Adrenal gland (tissue), 9 donors: ENCODE measurements at regions not wholly inside any gene's neighbourhood (a gene's known extent, or its start where the extent isn't known, plus 50 kb on each side); places are given as distances from the start of the nearest gene placed in this dataset.
A peak's percentile ranks its signal among the peaks of the same experiment; 100 is the strongest.

Experiments used
- DNase-seq, 7 donors: peaks; one replicate each; pipeline ENCODE4 v3.0.0-alpha.2; 2019 to 2020
- H3K27ac ChIP-seq, 5 donors: fragments of 200-600 bp; sonication (generic) in 4 of 5; 1 replicate in 3 of 5; 2 replicates in 2 of 5; pipeline versions ENCODE4 v1.5.1 to v1.8.0; 2016 to 2020; ENCODE audit warnings: mild to moderate bottlenecking in 1 of 5
- H3K27me3 ChIP-seq: fragments of 200-600 bp; 2 replicates; pipeline ENCODE4 v1.8.0; 2021
- H3K36me3 ChIP-seq, 2 donors: fragments of 200-600 bp; replicated peaks in 1 of 2; 1 replicate in 1 of 2; 2 replicates in 1 of 2; pipeline versions ENCODE4 v1.5.1 to v1.8.0; 2018 to 2022
- H3K4me1 ChIP-seq, 2 donors: fragments of 200-600 bp; replicated peaks in 1 of 2; 1 replicate in 1 of 2; 2 replicates in 1 of 2; pipeline versions ENCODE4 v1.5.1 to v1.8.0; 2018 to 2021
- H3K4me3 ChIP-seq, 4 donors: fragments of 200-600 bp; sonication (generic) in 3 of 4; one replicate each; pipeline ENCODE4 v1.5.1; 2016 to 2018
- H3K9me3 ChIP-seq, 3 donors: fragments of 200-600 bp; sonication (generic) in 1 of 3; replicated peaks in 1 of 3; 1 replicate in 2 of 3; 2 replicates in 1 of 3; pipeline versions ENCODE4 v1.5.1 to v1.8.0; 2016 to 2021
- POLR2A ChIP-seq, 2 donors: fragments of 450-650 bp; IDR thresholded peaks; one replicate each; pipeline ENCODE4 v1.6.1; 2017; ENCODE audit warnings: antibody characterized with exemption in 2 of 2, mild to moderate bottlenecking in 2 of 2, moderate library complexity in 1 of 2
- WGBS, 4 donors: extraction: QIAGEN DNeasy Blood & Tissue Kit in 2 of 4; methylation state at CpG; one replicate each; pipeline versions ENCODE4 v1.1.5 to v1.1.7; 2013 to 2017; 5-methylcytosine and 5-hydroxymethylcytosine counted together
- intact Hi-C, 2 donors: fragments of 100-400 bp; cut with DNase I; formaldehyde crosslinking; loops; one replicate each; pipeline versions ENCODE4 v1.14.1 to v1.15.0; 2022 to 2023
- TF ChIP-seq, protein P1 (sequence below), 6 experiments: fragments of 450-650 bp in 4 of 6; fragments of 200-600 bp in 2 of 6; sonication (generic) in 1 of 6; IDR thresholded peaks; 1 replicate in 5 of 6; 2 replicates in 1 of 6; pipeline versions ENCODE4 v1.5.1 to v1.8.0; 2016 to 2021; ENCODE audit warnings: antibody characterized with exemption in 6 of 6, mild to moderate bottlenecking in 2 of 6, moderate library complexity in 1 of 6
- donor health status: healthy with polysubstance abuse.
- donor health status: Bipolar disorder and iron deficiency.
- donor health status: DM: yes; HTN: yes; CAD: no.
- donor health status: DM: no; HTN: no; CAD: no.
- donor health status: DM: no; HTN: no; CAD: no.

DNA sequence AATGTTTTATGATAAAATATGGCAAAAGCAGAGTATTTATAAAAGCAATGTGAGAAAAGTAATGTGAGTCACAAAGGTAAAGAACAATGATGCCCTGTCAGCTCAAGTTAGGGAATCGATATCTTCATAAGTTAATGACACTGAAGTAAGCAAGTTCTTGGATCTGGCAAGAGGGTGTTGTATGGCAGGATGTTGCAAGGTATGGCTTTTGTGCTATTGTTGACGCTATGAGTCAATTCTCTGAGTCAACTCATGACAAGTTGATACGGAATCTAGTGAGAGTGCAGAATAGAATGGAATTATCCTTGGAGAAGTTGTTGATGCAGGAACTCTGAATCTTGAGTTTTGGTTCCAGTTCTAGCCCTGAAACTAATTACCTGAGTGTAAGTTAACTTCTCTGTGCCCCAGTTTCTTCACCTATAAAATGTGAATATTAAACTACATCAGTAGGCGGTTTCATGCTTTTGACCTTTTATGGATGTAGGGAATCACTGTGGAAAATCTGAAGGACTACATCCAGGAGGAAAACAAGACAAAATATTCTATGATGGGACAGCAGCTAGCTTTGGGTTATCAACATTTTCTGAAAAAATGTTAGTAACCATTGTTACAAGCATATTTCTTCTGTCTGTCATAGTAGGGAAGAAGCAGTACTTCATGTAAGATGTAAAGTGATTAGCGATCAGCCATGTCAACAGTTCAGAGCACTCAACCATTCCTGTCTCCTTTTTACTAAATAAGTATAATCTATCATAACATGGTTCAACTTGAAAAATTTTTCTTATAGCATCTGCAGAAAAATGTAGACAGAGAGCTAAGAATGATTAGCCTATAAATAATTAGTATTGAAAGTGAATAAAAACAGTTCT lies 96.9 kb downstream of the ATP6V1G3 start:
- DNase-seq: no peak
- no peak overlapping the region for H3K4me3 ChIP-seq
- WGBS, 4 donors: 84 to 96% (median 88%) methylated on average over 5 of the region's 5 CpGs
- no peaks in the 10 kb centered on the region for H3K4me1 ChIP-seq
- H3K27me3 ChIP-seq: no peaks in the 10 kb centered on the region
- no peak overlapping the region for H3K27ac ChIP-seq
- TF ChIP-seq POLR2A (IDR thresholded peaks at IDR 0.05): no peak
- TF ChIP-seq, protein P1, sequence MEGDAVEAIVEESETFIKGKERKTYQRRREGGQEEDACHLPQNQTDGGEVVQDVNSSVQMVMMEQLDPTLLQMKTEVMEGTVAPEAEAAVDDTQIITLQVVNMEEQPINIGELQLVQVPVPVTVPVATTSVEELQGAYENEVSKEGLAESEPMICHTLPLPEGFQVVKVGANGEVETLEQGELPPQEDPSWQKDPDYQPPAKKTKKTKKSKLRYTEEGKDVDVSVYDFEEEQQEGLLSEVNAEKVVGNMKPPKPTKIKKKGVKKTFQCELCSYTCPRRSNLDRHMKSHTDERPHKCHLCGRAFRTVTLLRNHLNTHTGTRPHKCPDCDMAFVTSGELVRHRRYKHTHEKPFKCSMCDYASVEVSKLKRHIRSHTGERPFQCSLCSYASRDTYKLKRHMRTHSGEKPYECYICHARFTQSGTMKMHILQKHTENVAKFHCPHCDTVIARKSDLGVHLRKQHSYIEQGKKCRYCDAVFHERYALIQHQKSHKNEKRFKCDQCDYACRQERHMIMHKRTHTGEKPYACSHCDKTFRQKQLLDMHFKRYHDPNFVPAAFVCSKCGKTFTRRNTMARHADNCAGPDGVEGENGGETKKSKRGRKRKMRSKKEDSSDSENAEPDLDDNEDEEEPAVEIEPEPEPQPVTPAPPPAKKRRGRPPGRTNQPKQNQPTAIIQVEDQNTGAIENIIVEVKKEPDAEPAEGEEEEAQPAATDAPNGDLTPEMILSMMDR (IDR thresholded peaks at IDR 0.05): no peak
- no peaks in the 10 kb centered on the region for H3K36me3 ChIP-seq
- H3K9me3 ChIP-seq: no peaks in the 10 kb centered on the region
- intact Hi-C loops: no loop called here

DNA sequence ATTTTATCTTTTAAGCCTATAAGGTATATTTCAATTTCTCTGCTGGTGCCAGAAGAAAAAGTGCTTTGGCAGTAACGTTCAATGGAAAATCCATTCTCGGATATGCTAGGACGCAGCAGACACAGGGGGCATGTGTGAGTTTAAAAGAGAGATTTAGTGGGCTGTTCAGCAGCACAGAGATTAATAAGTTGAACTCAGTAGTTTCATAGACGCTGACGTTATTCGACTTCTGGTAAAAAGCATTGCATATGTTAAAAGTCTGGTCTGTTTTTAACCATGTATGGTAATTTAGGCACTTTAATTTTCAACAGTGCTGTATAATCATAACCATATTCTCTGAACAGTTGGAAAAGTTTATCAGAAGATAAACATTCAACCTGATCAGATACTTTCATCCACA lies 99.6 kb downstream of the ATP6V1G3 start:
- H3K4me1 ChIP-seq: no peaks in the 10 kb centered on the region
- DNase-seq: no peak
- TF ChIP-seq, protein P1 (IDR thresholded peaks at IDR 0.05): no peak
- no peak for TF ChIP-seq POLR2A (IDR thresholded peaks at IDR 0.05)
- H3K36me3 ChIP-seq: no peaks in the 10 kb centered on the region
- H3K27me3 ChIP-seq: no peaks in the 10 kb centered on the region
- intact Hi-C loops: no loop called here
- H3K4me3 ChIP-seq: no peak overlapping the region
- no peak overlapping the region for H3K27ac ChIP-seq
- H3K9me3 ChIP-seq: no peaks in the 10 kb centered on the region
- WGBS, 4 donors: 69 to 78% (median 75%) methylated on average over 6 of the region's 6 CpGs

DNA sequence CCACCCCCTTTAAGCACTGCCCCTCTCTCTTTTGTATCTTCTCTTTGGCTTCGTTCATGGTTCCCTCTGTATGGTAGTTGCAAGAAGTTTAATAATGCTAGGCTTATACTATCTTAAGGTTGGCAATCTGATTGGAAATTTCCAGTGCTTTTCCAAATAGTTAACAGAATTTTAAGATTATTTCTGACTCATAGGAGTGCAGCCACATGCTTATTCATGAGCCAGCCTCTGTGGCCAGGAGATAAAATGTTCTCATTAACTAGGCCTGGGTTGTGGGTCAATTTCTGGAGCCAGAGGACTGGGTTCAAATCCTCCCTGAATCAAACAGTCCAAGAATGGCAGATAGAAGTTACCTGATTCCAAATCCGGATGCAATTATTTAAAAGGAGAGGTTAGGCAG lies 103.1 kb downstream of the ATP6V1G3 start:
- H3K9me3 ChIP-seq: no peaks in the 10 kb centered on the region
- 73 to 77% (median 75%) methylated on average over 2 of the region's 2 CpGs for WGBS, 4 donors
- DNase-seq: peak in 1 of 7 donors; percentile 9
- TF ChIP-seq POLR2A (IDR thresholded peaks at IDR 0.05): no peak
- TF ChIP-seq, protein P1 (IDR thresholded peaks at IDR 0.05): no peak
- H3K27ac ChIP-seq: no peak overlapping the region
- intact Hi-C loops: no loop called here
- H3K27me3 ChIP-seq: no peaks in the 10 kb centered on the region
- no peak overlapping the region for H3K4me3 ChIP-seq
- no peaks in the 10 kb centered on the region for H3K4me1 ChIP-seq
- H3K36me3 ChIP-seq: no peaks in the 10 kb centered on the region

DNA sequence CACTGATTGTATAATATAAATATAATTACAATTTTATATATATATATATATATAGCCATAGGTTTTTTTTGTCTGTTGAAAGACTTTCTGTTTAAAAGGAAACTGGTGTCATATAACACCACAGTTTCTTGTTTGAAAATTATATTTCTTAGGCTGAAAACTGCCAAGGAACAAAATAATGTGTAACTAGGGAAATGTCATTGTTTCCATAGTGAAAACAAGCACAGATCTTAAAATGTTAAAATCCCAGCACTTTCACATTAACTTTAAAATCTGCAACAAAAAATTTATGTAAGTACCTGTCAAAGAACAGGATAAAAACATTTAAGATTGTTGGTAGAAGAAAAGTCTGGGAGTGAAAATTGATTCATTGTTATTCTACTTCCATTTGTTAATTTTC lies 104.2 kb downstream of the ATP6V1G3 start:
- TF ChIP-seq, protein P1 (IDR thresholded peaks at IDR 0.05): no peak
- no peak for TF ChIP-seq POLR2A (IDR thresholded peaks at IDR 0.05)
- Histone ChIP-seq H3K4me3 (no peak overlapping the region), H3K4me1 (no peaks in the 10 kb centered on the region), H3K27me3 (no peaks in the 10 kb centered on the region), H3K9me3 (no peaks in the 10 kb centered on the region), H3K36me3 (no peaks in the 10 kb centered on the region), H3K27ac (no peak overlapping the region)
- intact Hi-C loops: no loop called here
- DNase-seq: no peak
